ENCODE measurements at regions not wholly inside any gene's neighbourhood (a gene's known extent, or its start where the extent isn't known, plus 50 kb on each side); places are given as distances from the start of the nearest gene placed in this dataset.
A peak's percentile ranks its signal among the peaks of the same experiment; 100 is the strongest.
"Not testable (repeated sequence)": the region's sequence is repeated elsewhere in the genome, so short reads cannot be mapped to it uniquely, and the experiment has no call there.

- DNase-seq, result no peak
These were observed 58.5 kb downstream of the DLL1 start for GRCh38 chr6:170232186-170233002.

- DNase-seq, result no peak
These were observed 59.3 kb downstream of the DLL1 start for GRCh38 chr6:170231293-170232185.

GRCh38 chr6:170230520-170231292 lies 60.2 kb downstream of the DLL1 start:
- no peak for DNase-seq

- DNase-seq, result no peak
These were observed 60.9 kb downstream of the DLL1 start for GRCh38 chr6:170229851-170230519.

DNA sequence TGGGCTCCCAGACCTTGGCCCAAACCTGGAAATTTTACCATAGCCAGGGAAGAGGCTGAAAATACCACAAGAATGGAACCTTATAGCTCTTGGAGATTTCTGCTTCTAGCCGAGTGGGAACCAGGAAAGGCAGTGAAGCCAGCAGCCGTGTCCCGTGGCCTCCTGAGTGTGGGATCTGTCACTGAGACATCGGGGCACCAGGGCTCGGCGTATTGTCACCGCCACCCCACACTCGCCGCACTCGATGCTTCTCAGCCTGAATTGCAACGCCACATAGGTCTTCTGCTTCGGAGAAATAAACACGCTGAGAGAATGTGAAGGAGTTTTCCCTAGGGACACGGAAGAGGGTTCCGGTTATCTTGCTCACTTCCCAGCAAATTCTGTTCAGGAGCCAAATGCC lies 61.5 kb downstream of the DLL1 start:
- no peak for DNase-seq

DNA sequence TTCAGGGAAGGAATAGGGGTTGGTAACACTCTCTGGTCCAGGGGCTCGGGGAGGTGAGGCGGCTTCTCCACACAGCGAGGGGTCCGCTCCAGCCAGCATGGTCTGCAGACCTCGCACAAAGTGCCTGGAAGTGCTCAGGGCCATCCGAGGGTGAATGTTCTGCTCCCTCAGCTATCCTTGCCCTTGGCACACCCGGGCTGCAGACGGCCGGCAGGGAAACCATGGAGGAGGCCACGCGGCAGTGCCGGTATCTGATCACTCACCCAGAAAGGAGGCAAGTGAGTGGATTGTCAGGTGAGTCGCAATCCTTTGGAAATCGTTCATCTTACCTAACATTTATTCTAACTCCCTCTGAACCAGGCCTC lies 62.0 kb downstream of the DLL1 start:
- no peak for DNase-seq

- no peak for DNase-seq
These were observed 62.6 kb downstream of the DLL1 start for GRCh38 chr6:170227996-170228945.

DNA sequence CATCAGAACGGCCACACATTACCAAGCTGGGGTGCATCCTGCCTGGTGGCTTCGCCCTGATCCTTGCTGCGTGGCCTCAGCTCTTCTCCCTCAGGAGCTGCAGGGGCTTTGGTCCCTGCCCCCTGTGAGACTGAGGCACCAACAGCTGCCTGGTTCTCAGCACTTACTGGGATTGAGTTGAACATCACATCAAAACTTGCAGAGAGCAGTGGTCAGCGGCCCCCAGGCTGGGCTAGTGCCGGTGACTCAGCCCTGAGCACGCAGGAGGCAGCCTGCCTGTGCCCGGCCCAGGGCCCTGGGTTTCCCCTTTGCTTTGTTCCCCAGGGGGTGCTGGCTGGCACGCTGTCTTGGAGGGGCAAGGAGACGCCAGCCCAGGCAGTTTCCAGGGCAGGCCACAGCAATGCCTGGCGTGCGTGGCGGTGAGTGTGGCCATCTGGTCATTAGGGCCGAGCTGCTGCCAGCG lies 63.3 kb downstream of the DLL1 start:
- DNase-seq, result no peak

GRCh38 chr6:170226647-170227046 lies 64.2 kb downstream of the DLL1 start:
- no peak for DNase-seq

DNA sequence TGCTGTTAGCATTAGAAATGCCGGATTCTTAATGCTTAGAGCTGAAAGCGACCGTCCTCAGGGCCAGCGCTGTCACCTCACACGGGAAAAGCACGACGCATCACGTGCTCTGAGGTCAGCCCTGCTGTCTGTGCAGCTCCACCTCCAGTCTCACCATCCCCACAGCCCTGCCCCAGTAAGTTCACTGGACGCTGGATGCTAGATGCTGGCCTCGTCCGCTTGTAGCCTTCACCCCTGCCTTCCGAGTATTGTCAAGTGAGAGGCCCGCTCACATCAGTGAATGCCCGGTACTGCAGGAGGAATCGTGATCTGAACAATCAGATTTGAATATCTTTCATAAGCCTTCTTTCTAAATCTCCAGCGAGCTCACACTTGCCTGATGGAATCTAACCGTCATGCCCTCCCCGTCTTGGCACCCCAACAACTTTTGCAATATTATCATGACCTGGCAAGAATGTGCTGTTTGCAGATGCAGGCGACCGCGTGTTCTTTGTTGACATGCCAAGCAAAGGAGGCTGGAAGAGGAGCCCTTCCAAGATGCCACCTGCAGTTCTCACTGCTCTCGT lies 64.9 kb downstream of the DLL1 start:
- DNase-seq, result no peak

DNA sequence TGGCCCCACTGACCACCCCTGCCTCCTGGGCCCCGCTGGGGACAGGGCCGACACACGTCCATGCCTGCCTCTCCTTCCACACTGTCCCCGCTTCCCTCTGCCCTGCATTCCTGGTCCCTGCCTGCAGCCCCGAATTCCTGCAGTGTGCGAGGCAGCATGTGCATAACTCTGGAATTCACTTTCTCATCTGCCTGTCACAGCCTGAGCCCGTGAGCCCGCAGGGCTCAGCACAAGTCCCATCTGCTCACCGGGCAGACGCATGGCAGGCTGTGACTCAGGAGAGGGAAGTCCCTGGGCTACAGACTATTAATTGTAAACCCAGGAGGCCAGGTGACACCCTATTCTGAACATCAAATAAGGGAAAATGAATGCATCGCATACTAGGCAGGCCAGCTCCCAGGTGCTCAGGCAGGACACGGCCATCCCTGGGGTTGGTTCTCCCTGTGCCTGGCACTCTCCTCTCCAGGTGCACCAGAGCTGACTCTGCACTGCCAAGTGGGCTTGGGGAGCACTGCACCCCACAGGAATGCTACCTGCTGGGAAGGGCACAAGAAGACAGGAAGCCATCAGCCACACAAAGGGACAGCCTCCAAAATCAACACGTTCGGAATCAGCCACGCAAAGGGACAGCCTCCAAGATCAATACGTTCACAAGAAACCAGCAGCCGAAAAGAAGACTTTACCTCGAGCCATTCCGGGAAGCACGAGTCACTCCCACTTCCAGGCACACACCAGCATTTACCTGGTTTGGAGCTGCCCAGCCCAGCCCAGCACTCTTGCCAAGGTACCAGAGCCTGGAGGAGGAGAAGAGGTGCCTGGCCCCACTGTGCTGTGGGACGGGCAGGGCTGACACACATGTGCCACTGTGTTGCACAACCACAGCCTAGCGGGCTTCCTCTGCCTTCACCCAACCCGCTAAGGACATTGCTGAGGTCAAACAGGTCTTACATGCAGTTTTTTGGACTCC lies 65.9 kb downstream of the DLL1 start:
- peak; percentile 24 to 38 for DNase-seq

DNA sequence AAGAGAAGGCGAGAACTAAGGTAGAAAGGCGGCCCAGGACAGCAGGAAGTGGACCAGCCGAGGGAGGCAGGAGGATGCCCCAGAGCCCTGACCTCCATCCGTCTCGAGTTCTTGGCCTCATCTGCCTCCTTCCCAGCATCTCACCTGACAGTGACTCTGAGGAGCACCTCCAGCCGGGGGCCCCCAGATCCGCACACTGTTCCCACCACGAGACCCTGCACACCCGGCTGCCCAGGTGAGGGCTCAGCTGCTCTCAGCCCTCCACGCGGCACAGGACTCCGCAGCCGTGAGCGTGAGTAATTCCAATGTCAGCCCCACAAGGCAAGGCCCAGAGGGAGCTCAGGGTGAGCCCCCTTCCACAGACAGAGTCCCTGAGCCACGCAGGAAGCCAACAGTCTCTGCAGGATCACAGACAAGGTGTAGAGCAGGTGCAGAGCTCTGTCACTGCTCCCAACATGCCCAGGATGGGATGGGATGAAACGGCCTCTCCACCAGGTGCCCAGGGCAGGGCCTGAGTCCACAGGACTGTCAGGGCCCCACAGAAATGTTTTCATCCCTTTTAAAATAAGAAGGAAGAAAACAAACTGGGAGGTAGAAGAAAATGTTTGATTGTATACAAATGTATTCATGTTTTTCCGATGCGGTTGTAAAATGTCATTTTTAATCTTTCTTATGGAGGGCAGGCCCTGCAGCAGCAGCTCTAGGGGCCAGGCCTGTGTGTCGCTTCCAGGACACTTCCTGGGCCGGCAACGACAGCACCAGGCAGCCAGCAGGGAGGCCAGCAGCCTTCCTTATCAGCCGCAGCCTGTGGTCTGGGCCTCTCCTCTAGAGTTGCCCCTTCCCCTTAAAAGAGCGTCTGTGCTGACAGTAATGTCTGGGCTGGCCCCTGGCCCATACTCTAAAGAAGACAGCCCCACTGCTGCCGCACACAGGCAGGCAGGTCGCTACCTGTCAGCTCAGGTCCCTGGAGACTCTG lies 66.9 kb downstream of the DLL1 start:
- no peak for DNase-seq

- DNase-seq, result no peak
These were observed 68.1 kb downstream of the DLL1 start for GRCh38 chr6:170222498-170223471.

- no peak for DNase-seq
These were observed 69.0 kb downstream of the DLL1 start for GRCh38 chr6:170221753-170222400.

- peak; percentile 10 to 17 for DNase-seq
These were observed 69.7 kb downstream of the DLL1 start for GRCh38 chr6:170221052-170221752.

DNA sequence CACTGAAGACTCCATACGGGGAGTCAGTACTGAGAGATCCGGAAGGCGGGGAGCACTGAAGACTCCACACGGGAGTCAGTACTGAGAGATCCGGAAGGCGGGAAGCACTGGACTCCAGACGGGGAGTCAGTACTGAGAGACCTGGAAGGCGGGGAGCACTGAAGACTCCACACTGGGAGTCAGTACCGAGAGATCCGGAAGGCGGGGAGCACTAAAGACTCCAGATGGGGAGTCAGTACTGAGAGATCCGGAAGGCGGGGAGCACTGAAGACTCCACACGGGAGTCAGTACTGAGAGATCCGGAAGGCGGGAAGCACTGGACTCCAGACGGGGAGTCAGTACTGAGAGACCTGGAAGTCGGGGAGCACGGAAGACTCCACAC lies 77.2 kb downstream of the DLL1 start:
- DNase-seq, result not testable (repeated sequence)
